ENCODE measurements at regions not wholly inside any gene's neighbourhood (a gene's known extent, or its start where the extent isn't known, plus 50 kb on each side); places are given as distances from the start of the nearest gene placed in this dataset.
"Not testable (repeated sequence)": the region's sequence is repeated elsewhere in the genome, so short reads cannot be mapped to it uniquely, and the experiment has no call there.

DNA sequence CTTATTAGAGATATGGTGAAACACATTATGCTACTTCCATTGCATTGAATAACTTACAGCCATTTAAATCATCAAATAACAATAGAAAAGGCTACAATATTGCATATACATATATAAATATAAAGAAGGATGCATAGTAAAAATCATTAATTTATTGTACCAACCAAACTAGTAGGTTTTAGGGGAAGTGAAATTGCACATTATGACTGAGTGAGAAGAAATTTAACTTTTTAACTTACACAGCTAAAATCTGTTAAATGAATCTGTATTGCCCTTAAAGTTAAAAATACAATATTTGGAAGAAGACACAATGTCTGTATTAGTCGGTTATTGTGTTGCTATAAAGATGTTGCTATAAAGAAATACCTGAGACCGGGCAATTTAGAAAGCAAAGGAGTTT lies 2073.7 kb upstream of the ACO1 start:
- DNase-seq (ENCODE audit: low spot score) = no peak

- no peak for DNase-seq (ENCODE audit: low spot score)
These were observed 2055.0 kb upstream of the ACO1 start for GRCh38 chr9:30329431-30329830.

- DNase-seq (ENCODE audit: low spot score) = no peak
These were observed 2035.5 kb upstream of the ACO1 start for GRCh38 chr9:30348904-30349303.

DNA sequence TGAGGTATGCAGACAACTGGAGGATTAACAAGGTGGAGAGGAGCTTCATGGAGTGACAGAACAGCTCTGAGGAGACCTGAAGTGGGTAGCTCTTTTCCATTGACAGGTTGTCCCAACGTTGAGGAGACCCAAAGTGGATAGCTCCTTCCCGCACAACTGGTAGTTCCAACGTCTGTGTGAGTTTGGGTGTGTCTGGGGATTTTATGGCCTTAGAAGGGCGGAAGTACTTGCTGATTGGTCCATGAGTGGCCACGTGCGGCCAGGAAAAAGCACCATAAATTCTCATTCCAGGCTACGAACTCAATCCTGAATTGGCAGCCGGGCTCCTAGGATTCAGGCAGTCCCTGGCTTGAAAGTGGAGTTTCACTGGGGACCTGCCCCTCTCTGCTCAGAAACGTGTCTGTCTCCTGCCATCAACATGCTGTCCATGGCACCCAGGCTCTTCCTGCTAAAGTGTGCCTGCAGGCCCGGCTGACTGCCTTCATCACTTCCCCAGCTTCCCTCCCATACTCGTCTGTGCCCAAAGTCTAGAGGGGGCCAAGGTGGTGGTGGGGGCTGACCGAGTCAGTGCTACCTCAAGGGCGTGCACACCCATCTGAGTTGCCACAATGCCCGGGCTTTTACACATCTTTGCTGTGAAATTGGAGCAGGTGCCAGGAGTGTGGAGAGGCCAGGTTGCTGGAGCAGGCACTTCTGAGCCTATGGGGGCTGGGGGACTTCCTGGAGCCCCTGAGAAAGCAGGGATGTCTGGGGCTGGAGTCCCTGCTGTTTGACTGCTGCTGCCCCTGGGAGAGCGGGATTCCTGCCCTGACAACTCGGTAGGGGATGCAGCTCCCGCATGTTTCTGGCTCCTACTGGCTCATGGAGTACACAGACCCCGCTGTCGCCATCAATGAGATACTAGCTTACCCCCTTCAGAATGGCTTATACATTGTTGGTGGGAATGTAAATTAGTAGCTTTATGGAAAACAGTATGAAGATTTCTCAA lies 2034.6 kb upstream of the ACO1 start:
- no peak for DNase-seq (ENCODE audit: low spot score)

- no peak for DNase-seq (ENCODE audit: low spot score)
These were observed 2028.2 kb upstream of the ACO1 start for GRCh38 chr9:30356221-30356620.

- DNase-seq (ENCODE audit: low spot score) = no peak
These were observed 2022.1 kb upstream of the ACO1 start for GRCh38 chr9:30362373-30362772.

GRCh38 chr9:30366140-30366539 lies 2018.3 kb upstream of the ACO1 start:
- DNase-seq (ENCODE audit: low spot score) = not testable (repeated sequence)

GRCh38 chr9:30382271-30382670 lies 2002.2 kb upstream of the ACO1 start:
- no peak for DNase-seq (ENCODE audit: low spot score)

GRCh38 chr9:30410273-30410672 lies 1974.2 kb upstream of the ACO1 start:
- no peak for DNase-seq (ENCODE audit: low spot score)

DNA sequence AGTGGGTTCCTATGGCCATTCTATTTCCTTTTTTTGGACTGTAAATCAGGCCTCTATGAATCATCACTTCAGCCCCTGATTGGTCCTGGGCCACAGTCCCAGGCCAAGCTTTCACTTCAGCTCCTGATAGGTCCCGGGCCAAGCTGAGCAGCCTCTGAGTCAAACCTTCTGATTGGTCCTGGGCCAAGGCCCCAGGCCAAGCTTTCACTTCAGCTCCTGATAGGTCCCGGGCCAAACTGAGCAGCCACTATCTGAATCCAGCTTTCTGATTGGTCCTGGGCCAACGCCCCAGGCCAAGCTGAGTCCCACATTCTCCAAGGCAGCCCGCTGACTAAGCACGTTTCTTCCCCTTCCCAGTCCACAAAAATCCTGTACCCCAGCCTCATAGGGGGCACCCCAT lies 1972.9 kb upstream of the ACO1 start:
- DNase-seq (ENCODE audit: low spot score) = no peak

DNA sequence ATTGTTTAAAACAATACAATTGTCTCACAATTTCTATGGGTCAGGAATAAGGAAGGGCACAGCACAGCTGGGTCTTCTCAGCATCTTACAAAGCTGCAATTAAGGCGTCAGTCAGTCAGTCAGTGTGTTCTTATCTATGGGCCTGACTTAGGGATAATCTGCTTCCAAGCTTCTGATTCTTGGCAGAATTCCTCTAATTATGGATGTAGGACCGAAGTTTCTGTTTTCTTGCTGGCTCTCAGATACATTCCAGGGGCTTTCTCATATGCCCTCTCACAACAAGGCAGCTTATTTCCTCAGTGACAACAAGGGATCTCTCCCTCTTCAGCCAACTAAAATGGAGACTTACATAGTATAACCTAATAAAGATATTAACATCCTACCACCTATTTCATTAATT lies 1925.3 kb upstream of the ACO1 start:
- no peak for DNase-seq (ENCODE audit: low spot score)

DNA sequence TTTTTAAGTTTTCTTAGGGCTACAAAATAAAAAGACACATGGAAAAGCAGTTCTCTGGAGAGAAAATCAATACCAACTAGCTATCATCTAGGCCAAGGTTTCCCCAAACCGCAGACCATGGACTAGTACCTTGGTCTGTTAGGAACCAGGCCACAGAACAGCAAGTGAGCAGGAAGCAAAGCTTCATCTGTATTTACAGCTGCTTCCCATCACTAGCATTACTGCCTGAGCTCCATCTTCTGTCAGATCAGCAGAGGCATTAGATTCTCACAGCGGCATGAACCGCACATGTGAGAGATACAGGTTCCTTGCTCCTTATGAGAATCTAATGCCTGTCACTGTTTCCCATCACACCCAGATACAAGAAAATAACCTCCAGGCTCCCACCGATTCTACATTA lies 1907.6 kb upstream of the ACO1 start:
- no peak for DNase-seq (ENCODE audit: low spot score)

DNA sequence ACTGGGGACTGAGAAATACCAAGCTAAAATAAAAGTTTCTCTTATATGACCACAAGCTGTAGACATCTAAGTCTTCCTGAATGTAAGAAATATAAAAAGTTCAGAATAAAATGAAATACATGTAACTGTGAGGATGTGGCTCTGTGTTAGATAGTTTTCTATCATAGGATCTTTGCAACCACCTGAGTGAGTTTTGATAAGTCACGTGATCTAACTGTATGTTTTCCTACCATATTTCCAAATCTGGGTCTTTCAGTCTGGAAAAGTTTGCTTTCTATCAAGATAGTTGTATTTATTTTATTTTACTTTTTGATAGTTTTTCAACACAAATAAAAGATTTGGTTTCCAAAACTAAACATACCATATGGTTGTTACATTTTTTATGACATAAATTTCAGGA lies 1905.8 kb upstream of the ACO1 start:
- no peak for DNase-seq (ENCODE audit: low spot score)

- no peak for DNase-seq (ENCODE audit: low spot score)
These were observed 1901.9 kb upstream of the ACO1 start for GRCh38 chr9:30482499-30482898.

DNA sequence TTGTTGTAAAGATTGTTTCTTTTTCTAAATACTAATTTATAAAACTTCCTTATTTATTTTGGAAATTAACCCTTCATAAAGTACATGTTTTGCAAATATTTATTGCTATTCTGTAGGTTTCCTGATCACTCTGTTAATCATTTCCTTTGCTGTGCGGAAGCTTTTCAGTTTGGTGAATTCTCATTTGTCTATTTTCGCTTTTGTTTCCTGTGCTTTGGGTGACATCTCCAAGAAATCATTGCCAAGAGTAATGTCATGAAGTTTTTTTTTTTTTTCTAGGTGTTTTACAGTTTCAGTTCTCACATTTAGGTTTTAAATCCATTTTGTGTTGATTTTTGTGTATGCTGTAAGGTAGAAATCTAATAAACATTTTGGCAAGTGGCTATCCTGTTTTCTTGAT lies 1899.8 kb upstream of the ACO1 start:
- no peak for DNase-seq (ENCODE audit: low spot score)

DNA sequence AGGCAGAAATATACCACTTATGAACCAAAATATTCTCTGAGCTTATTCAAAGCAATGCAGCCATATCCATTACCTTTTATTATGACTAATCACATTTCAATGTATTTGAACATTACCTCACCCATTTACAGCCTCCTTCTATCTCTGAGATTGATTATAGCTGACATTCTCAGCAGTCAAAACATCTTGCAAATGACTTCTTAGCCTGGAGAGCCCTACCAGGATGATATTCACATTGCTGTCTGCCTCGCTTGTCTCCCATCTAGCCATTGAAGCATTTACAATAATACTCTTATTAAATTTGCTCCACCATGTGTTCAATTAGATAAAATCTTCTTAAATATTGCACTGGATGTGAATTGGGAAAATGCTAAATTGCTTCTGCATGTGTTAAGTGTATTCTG lies 1879.9 kb upstream of the ACO1 start:
- DNase-seq (ENCODE audit: low spot score) = no peak

- no peak for DNase-seq (ENCODE audit: low spot score)
These were observed 1879.1 kb upstream of the ACO1 start for GRCh38 chr9:30505311-30505710.

GRCh38 chr9:30506749-30507148 lies 1877.7 kb upstream of the ACO1 start:
- no peak for DNase-seq (ENCODE audit: low spot score)

DNA sequence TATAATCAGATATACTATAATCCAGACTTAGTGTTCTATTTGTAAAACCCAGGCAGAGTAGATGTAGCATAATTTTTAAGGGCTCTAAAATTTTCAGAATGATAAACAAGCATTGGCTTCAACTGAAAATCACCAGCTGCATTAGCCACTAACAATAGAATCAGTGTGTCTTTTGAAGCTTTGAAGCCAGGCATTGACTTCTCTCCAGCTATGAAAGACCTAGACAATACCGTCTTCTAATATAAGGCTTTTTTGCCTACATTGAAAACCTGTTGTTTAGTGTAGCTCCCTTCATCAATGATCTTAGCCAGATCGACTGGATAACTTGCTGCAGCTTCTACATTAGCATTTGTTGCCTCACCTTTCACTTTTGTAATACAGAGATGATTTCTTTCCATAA lies 1877.3 kb upstream of the ACO1 start:
- DNase-seq (ENCODE audit: low spot score) = no peak

- DNase-seq (ENCODE audit: low spot score) = no peak
These were observed 1872.8 kb upstream of the ACO1 start for GRCh38 chr9:30511666-30512065.

- no peak for DNase-seq (ENCODE audit: low spot score)
These were observed 1865.3 kb upstream of the ACO1 start for GRCh38 chr9:30519166-30519565.

DNA sequence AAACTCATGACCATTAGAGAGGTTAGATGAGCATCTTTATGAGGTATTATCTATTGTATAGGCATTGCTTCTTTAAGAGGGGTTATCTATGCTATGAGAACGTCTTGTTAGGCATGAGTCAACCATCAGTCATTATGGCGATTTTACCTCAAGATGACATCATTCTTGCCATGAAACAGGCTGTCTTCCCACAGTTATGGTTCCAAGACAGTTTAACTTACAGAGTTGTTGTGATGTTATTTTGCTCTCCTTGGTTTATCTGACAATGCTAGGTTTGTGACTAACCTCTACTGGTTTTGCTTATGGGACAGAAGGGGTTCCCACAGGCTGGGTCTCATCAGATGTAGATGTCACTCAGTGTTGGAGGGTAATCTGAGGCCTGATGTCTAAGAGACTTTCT lies 1864.7 kb upstream of the ACO1 start:
- no peak for DNase-seq (ENCODE audit: low spot score)

DNA sequence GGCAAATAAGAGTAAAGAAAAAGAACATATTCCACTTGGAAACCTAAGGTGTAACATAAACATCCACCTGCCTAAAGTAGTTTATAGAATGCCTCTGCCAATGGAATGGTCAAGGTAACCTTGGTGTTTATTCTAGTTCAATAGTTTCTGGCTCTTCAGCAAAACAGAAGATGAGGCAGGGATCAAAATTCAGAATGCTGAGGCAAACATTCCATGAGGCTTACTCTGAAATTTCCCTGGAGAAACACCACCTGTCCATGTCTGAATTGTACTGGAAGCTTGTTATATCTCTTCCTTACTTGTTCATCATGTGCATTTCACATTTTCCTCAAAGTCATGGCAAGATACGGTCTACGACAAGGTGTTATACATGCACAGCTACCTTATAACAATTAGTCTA lies 1862.4 kb upstream of the ACO1 start:
- DNase-seq (ENCODE audit: low spot score) = no peak

DNA sequence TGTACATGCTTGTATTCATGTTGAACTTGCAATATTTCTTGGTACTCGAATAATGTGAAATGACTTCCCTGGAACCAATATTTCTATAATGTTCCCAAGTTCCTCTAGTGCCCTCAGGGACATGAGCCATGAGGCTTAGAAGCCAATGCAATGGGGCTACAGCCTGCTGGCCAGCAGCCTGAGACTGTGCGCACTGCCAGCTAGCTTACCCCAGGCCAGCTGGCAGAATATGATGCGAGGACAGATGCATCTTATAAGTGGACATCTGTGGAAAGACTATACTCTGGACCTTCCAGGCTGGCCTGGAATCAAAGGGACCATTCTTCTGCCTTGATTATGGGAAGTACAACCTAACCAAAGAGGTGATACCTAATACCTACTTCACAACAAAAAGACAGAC lies 1862.0 kb upstream of the ACO1 start:
- no peak for DNase-seq (ENCODE audit: low spot score)

Data from AG20443 (cell line).